ENCODE measurements at regions not wholly inside any gene's neighbourhood (a gene's known extent, or its start where the extent isn't known, plus 50 kb on each side); places are given as distances from the start of the nearest gene placed in this dataset.

- no peaks in the 10 kb centered on the region for H3K9me3 ChIP-seq (ENCODE audit: insufficient read depth in 2 of 2, low read depth in 1 of 2, low read length in 1 of 2)
- no peak for DNase-seq (ENCODE audit: low read depth in 1 of 2, low spot score in 2 of 2)
- no peak overlapping the region for H2AFZ ChIP-seq (ENCODE audit: low read length)
- WGBS, 2 experiments (ENCODE audit: extremely low coverage in 1 of 2, insufficient coverage in 1 of 2, insufficient read length in 1 of 2, insufficient replicate concordance in 2 of 2, low coverage in 1 of 2, low lambda C conversion rate in 2 of 2, missing lambda C conversion rate in 1 of 2) = 94% methylated on average over 1 of the region's 1 CpG; no CpG with 5 or more reads in 1 of the 2 experiments
- no peak overlapping the region for H2BK120ac ChIP-seq (replicated peaks; ENCODE audit: low read depth, low read length)
- no peak overlapping the region for H4K8ac ChIP-seq (ENCODE audit: extremely low read depth, insufficient read depth, low read length)
- no peak overlapping the region for H3K4me2 ChIP-seq (ENCODE audit: insufficient read depth in 1 of 2, low read depth in 2 of 2, low read length in 2 of 2)
- no peak overlapping the region for H2AK5ac ChIP-seq (ENCODE audit: low read depth, low read length)
- CTCF ChIA-PET (ENCODE audit: partially characterized antibody) = interaction anchor here (1.4 kb wide), 1 partner anchor 10 kb away, joined by 5 read pairs; no protein-coding TSS in a partner anchor
- H3K79me2 ChIP-seq (ENCODE audit: control insufficient read depth in 1 of 2, insufficient read depth in 2 of 2, low read length in 2 of 2) = no peaks in the 10 kb centered on the region
- H4K5ac ChIP-seq (ENCODE audit: insufficient read length, low read depth, low read length) = no peak overlapping the region
- no peak overlapping the region for H3K56ac ChIP-seq (replicated peaks; ENCODE audit: insufficient read length, low read depth, low read length)
- H3K14ac ChIP-seq (ENCODE audit: insufficient read length) = no peak overlapping the region
- no peaks in the 10 kb centered on the region for H3K4me1 ChIP-seq (replicated peaks in 1 of 4; ENCODE audit: control insufficient read depth in 3 of 4, insufficient read depth in 4 of 4, low read length in 3 of 4)
- H4K91ac ChIP-seq (replicated peaks; ENCODE audit: insufficient read length, low read length) = no peak overlapping the region
- H3K27me3 ChIP-seq (replicated peaks in 1 of 4; ENCODE audit: control insufficient read depth in 3 of 4, extremely low read depth in 1 of 4, insufficient read depth in 3 of 4, low read length in 3 of 4) = no peaks in the 10 kb centered on the region
- no peak overlapping the region for H3K4ac ChIP-seq (replicated peaks; ENCODE audit: insufficient read length, low read depth, low read length)
- H3K36me3 ChIP-seq (ENCODE audit: control insufficient read depth in 2 of 4, insufficient read depth in 4 of 4, low read length in 3 of 4) = no peaks in the 10 kb centered on the region
- no peak overlapping the region for H3K18ac ChIP-seq (ENCODE audit: extremely low read depth, low read length)
- H2BK12ac ChIP-seq (ENCODE audit: low read depth, low read length) = no peak overlapping the region
- no peak overlapping the region for H3K23ac ChIP-seq (ENCODE audit: insufficient read length)
- no peaks in the 10 kb centered on the region for H3K23me2 ChIP-seq (ENCODE audit: low read depth, low read length)
- POLR2A ChIA-PET (ENCODE audit: partially characterized antibody) = no interaction called here
- no peak overlapping the region for H3K9ac ChIP-seq (replicated peaks in 1 of 4; ENCODE audit: extremely low read depth in 1 of 4, low read depth in 3 of 4, low read length in 3 of 4)
- no peak overlapping the region for H3K4me3 ChIP-seq (ENCODE audit: extremely low read depth in 1 of 4, insufficient read depth in 2 of 4, low read depth in 3 of 4, low read length in 4 of 4)
- FAIRE-seq = no peak
- H3K27ac ChIP-seq (ENCODE audit: low read depth, low read length) = no peak overlapping the region
- H3K79me1 ChIP-seq (ENCODE audit: low read depth, low read length) = no peaks in the 10 kb centered on the region
- no peak overlapping the region for H2BK5ac ChIP-seq (ENCODE audit: low read depth, low read length)
- H4K20me1 ChIP-seq (replicated peaks in 1 of 2; ENCODE audit: control insufficient read depth in 1 of 2, insufficient read depth in 2 of 2, low read length in 2 of 2) = no peaks in the 10 kb centered on the region
- no peak overlapping the region for H2BK20ac ChIP-seq (ENCODE audit: low read length)
- no peak overlapping the region for H2BK15ac ChIP-seq (ENCODE audit: low read length)
- no peak for TF ChIP-seq ASH2L (IDR thresholded peaks at IDR 0.05; ENCODE audit: low read length)
- no peak for TF ChIP-seq RNF2 (IDR thresholded peaks at IDR 0.05; ENCODE audit: borderline replicate concordance, low read depth, low read length, missing control alignments, poor library complexity, severe bottlenecking)
- no peak for TF ChIP-seq FOSL1 (IDR thresholded peaks at IDR 0.05; ENCODE audit: insufficient read depth, low read depth, low read length)
- no peak for TF ChIP-seq HDAC2 (IDR thresholded peaks at IDR 0.05; ENCODE audit: borderline replicate concordance in 1 of 2, low read depth in 2 of 2, low read length in 2 of 2)
- no peak for TF ChIP-seq TCF12 (IDR thresholded peaks at IDR 0.05; ENCODE audit: low read depth, low read length)
- no peak for TF ChIP-seq RXRA (IDR thresholded peaks at IDR 0.05; ENCODE audit: insufficient read depth, low read depth, low read length)
- no peak for TF ChIP-seq JUND (IDR thresholded peaks at IDR 0.05; ENCODE audit: low read length)
- TF ChIP-seq TEAD4 (IDR thresholded peaks at IDR 0.05; ENCODE audit: low read depth, low read length) = no peak
- no peak for TF ChIP-seq SAP30 (IDR thresholded peaks at IDR 0.05; ENCODE audit: insufficient read depth, insufficient replicate concordance, low read length)
- TF ChIP-seq KDM4A (IDR thresholded peaks at IDR 0.05; ENCODE audit: low read depth, low read length, severe bottlenecking) = no peak
- TF ChIP-seq SP1 (IDR thresholded peaks at IDR 0.05; ENCODE audit: low read depth, low read length) = no peak
- TF ChIP-seq ATF3 (IDR thresholded peaks at IDR 0.05; ENCODE audit: insufficient read depth, low read depth, low read length) = no peak
- no peak for TF ChIP-seq MAFK (IDR thresholded peaks at IDR 0.05; ENCODE audit: low read depth, low read length)
- TF ChIP-seq EP300 (IDR thresholded peaks at IDR 0.05; ENCODE audit: borderline replicate concordance in 1 of 2, low read depth in 2 of 2, low read length in 2 of 2) = no peak
Observed at GRCh38 chr9:6098431-6098830, 83.0 kb upstream of the RANBP6 start.

Measured in H1 (cell line).